Keratinocyte (primary cell): ENCODE measurements at regions not wholly inside any gene's neighbourhood (a gene's known extent, or its start where the extent isn't known, plus 50 kb on each side); places are given as distances from the start of the nearest gene placed in this dataset.
"Not testable (repeated sequence)": the region's sequence is repeated elsewhere in the genome, so short reads cannot be mapped to it uniquely, and the experiment has no call there.

ENCODE experiments used
- DNase-seq: peaks from one replicate; pipeline ENCODE4 v3.0.0-alpha.2; 2011; ENCODE audit warnings: low read depth, missing footprints, low spot score
- FAIRE-seq: peaks from 2 replicates; lab custom pipeline; 2011; peaks lifted over from hg19 to GRCh38; lab: Jason Lieb, UNC
- H2AFZ ChIP-seq: 2 replicates; pipeline ENCODE4 v1.6.0; 2012; ENCODE audit warnings: low read length, control low read depth, inconsistent platforms; ENCODE audit not compliant: control insufficient read depth
- H3K27ac ChIP-seq: 2 replicates; pipeline ENCODE4 v1.5.1; 2011; ENCODE audit warnings: low read length; ENCODE audit not compliant: control insufficient read depth, insufficient read depth
- H3K27me3 ChIP-seq: 3 replicates; pipeline ENCODE4 v1.6.0; 2011; ENCODE audit warnings: low read length; ENCODE audit not compliant: control insufficient read depth, insufficient read depth; ENCODE audit errors: extremely low read depth
- H3K36me3 ChIP-seq, 2 experiments: 2 replicates in 1 of 2; 3 replicates in 1 of 2; pipeline ENCODE4 v1.5.1; 2011; ENCODE audit warnings: low read length in 2 of 2, mild to moderate bottlenecking in 1 of 2; ENCODE audit not compliant: control insufficient read depth in 2 of 2, insufficient read depth in 2 of 2; ENCODE audit errors: extremely low read depth in 1 of 2
- H3K4me1 ChIP-seq: 3 replicates; pipeline ENCODE4 v1.5.1; 2011; ENCODE audit warnings: low read length; ENCODE audit not compliant: control insufficient read depth, insufficient read depth; ENCODE audit errors: extremely low read depth
- H3K4me2 ChIP-seq: 3 replicates; pipeline ENCODE4 v1.6.0; 2011; ENCODE audit warnings: low read depth, low read length; ENCODE audit not compliant: control insufficient read depth, insufficient read depth; ENCODE audit errors: extremely low read depth
- H3K4me3 ChIP-seq, 3 experiments: fragments of 200-600 bp in 1 of 3; sonication (generic) in 1 of 3; 2 replicates in 2 of 3; 3 replicates in 1 of 3; pipeline ENCODE4 v1.5.1; 2011 to 2016; ENCODE audit warnings: low read length in 3 of 3, mild to moderate bottlenecking in 3 of 3, control low read depth in 2 of 3, inconsistent platforms in 1 of 3, low read depth in 1 of 3, mixed read lengths in 1 of 3, mixed run types in 1 of 3, moderate library complexity in 1 of 3; ENCODE audit not compliant: control insufficient read depth in 2 of 3, insufficient read depth in 2 of 3; ENCODE audit errors: extremely low read depth in 1 of 3
- H3K79me2 ChIP-seq: 2 replicates; pipeline ENCODE4 v1.6.0; 2012; ENCODE audit warnings: low read length; ENCODE audit not compliant: control insufficient read depth, insufficient read depth
- H3K9ac ChIP-seq: 3 replicates; pipeline ENCODE4 v1.6.0; 2011; ENCODE audit warnings: low read length; ENCODE audit not compliant: control insufficient read depth, insufficient read depth; ENCODE audit errors: extremely low read depth
- H3K9me1 ChIP-seq: 3 replicates; pipeline ENCODE4 v1.6.0; 2011; ENCODE audit warnings: low read length; ENCODE audit not compliant: control insufficient read depth, insufficient read depth; ENCODE audit errors: extremely low read depth
- H3K9me3 ChIP-seq: 2 replicates; pipeline ENCODE4 v1.5.1; 2012; ENCODE audit warnings: low read depth, low read length; ENCODE audit not compliant: control insufficient read depth
- H4K20me1 ChIP-seq: 3 replicates; pipeline ENCODE4 v1.6.0; 2011; ENCODE audit warnings: low read length; ENCODE audit not compliant: control insufficient read depth, insufficient read depth; ENCODE audit errors: extremely low read depth
- EZH2 ChIP-seq: IDR thresholded peaks from one replicate; pipeline ENCODE4 v1.6.1; 2012; ENCODE audit warnings: inconsistent platforms, mild to moderate bottlenecking, low read length, moderate library complexity
- dilution Hi-C: fragments of 300-500 bp; cut with MboI; formaldehyde crosslinking; loops from one replicate; pipeline ENCODE4 v1.7.0; 2020; ENCODE audit warnings: low sequenced_read_pairs; ENCODE audit not compliant: extremely low pct_ligation_motif_present
- TF ChIP-seq, protein P1 (sequence below), 3 experiments: IDR thresholded peaks in 1 of 3; conservative IDR thresholded peaks in 1 of 3; optimal IDR thresholded peaks in 1 of 3; 2 replicates in 2 of 3; 3 replicates in 1 of 3; pipeline versions ENCODE3 to v1.5.1; 2011; ENCODE audit warnings: low read length in 3 of 3, mild to moderate bottlenecking in 3 of 3, moderate library complexity in 2 of 3, control low read depth in 1 of 3, inconsistent platforms in 1 of 3; ENCODE audit not compliant: insufficient read depth in 2 of 3; ENCODE audit errors: extremely low read depth in 1 of 3

DNA sequence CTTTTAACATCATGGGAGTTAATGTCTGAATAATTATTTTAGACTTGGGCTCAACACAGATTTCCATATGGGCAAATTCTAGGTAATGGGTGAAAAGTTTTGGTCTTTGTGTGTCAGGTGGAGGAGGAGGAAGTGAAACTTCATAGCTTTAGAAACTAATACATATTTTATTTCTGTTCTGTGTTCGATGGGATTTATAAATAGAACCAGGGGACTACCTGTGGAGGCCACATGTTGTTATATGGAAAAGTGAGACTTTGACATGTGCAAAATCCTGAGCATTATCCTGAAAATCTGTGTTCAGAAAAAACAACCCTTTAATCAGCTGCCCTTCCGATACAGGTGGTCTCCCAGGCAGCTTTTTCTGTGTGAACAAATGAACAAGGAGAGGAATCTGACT, 209.5 kb downstream of the SOX2 start:
- DNase-seq (no peak), FAIRE-seq (no peak)
- TF ChIP-seq, protein P1, sequence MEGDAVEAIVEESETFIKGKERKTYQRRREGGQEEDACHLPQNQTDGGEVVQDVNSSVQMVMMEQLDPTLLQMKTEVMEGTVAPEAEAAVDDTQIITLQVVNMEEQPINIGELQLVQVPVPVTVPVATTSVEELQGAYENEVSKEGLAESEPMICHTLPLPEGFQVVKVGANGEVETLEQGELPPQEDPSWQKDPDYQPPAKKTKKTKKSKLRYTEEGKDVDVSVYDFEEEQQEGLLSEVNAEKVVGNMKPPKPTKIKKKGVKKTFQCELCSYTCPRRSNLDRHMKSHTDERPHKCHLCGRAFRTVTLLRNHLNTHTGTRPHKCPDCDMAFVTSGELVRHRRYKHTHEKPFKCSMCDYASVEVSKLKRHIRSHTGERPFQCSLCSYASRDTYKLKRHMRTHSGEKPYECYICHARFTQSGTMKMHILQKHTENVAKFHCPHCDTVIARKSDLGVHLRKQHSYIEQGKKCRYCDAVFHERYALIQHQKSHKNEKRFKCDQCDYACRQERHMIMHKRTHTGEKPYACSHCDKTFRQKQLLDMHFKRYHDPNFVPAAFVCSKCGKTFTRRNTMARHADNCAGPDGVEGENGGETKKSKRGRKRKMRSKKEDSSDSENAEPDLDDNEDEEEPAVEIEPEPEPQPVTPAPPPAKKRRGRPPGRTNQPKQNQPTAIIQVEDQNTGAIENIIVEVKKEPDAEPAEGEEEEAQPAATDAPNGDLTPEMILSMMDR (optimal IDR thresholded peaks at IDR 0.05 in 1 of 3, IDR thresholded peaks at IDR 0.05 in 1 of 3, conservative IDR thresholded peaks at IDR 0.05 in 1 of 3; ENCODE audit: extremely low read depth in 1 of 3, insufficient read depth in 2 of 3, low read length in 3 of 3), result no peak
- TF ChIP-seq EZH2, result no peak
- H3K9me1 ChIP-seq, result no peaks in the 10 kb centered on the region
- no peak overlapping the region for H3K4me2 ChIP-seq
- H3K27ac ChIP-seq, result no peak overlapping the region
- peaks cover 20% of the 10 kb centered on the region for H3K4me1 ChIP-seq
- no peak overlapping the region for H3K9ac ChIP-seq
- no peak overlapping the region for H3K4me3 ChIP-seq
- H3K79me2 ChIP-seq, result no peaks in the 10 kb centered on the region
- H3K9me3 ChIP-seq, result no peaks in the 10 kb centered on the region
- no peaks in the 10 kb centered on the region for H4K20me1 ChIP-seq
- dilution Hi-C loops, result no loop called here
- no peak overlapping the region for H2AFZ ChIP-seq
- no peaks in the 10 kb centered on the region for H3K36me3 ChIP-seq
- H3K27me3 ChIP-seq, result no peaks in the 10 kb centered on the region

DNA sequence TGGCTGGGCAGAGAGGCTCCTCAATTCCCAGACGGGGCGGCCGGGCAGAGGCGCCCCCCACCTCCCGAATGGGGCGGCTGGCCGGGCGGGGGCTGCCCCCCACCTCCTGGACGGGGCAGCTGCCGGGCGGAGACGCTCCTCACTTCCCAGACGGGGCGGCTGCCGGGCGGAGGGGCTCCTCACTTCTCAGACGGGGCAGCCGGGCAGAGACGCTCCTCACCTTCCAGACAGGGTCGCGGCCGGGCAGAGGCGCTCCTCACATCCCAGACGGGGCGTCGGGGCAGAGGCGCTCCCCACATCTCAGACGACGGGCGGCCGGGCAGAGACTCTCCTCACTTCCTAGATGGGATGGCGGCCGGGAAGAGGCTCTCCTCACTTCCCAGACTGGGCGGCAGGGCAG, 214.1 kb downstream of the SOX2 start:
- H3K9me3 ChIP-seq, H3K4me1 ChIP-seq, H4K20me1 ChIP-seq, H3K9ac ChIP-seq, H3K9me1 ChIP-seq, H3K27ac ChIP-seq, H3K4me2 ChIP-seq, H3K79me2 ChIP-seq, H2AFZ ChIP-seq, DNase-seq, dilution Hi-C loops, H3K36me3 ChIP-seq, FAIRE-seq, H3K4me3 ChIP-seq, H3K27me3 ChIP-seq: not testable (repeated sequence)

DNA sequence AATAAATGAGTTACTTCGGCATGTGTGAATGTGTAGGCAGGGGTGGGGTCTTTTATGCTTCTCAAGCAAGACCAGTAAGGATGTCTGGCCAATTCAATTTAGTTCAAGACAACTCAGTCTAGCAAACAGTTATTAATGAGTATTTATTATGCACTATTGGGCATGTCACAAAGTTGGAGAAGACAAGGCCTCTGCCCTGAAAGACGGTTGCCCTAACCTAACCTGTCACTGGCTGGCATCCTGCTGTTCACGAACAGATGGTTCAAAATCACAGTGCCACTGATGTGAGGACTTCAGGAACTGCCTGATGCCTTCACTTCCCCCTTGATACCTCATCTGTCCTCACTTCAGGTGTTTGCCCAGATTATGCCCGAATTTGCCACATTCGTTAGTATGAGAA, 217.8 kb downstream of the SOX2 start:
- H2AFZ ChIP-seq, result no peak overlapping the region
- no peak overlapping the region for H3K27ac ChIP-seq
- FAIRE-seq, result no peak
- dilution Hi-C loops, result no loop called here
- no peaks in the 10 kb centered on the region for H3K79me2 ChIP-seq
- no peaks in the 10 kb centered on the region for H3K36me3 ChIP-seq
- H4K20me1 ChIP-seq, result no peaks in the 10 kb centered on the region
- H3K9me3 ChIP-seq, result no peaks in the 10 kb centered on the region
- DNase-seq, result no peak
- no peaks in the 10 kb centered on the region for H3K27me3 ChIP-seq
- H3K4me3 ChIP-seq, result no peak overlapping the region
- H3K9me1 ChIP-seq, result no peaks in the 10 kb centered on the region
- no peak overlapping the region for H3K9ac ChIP-seq
- TF ChIP-seq, protein P1 (optimal IDR thresholded peaks at IDR 0.05 in 1 of 3, IDR thresholded peaks at IDR 0.05 in 1 of 3, conservative IDR thresholded peaks at IDR 0.05 in 1 of 3; ENCODE audit: extremely low read depth in 1 of 3, insufficient read depth in 2 of 3, low read length in 3 of 3), result no peak
- TF ChIP-seq EZH2, result no peak
- H3K4me1 ChIP-seq, result no peaks in the 10 kb centered on the region
- H3K4me2 ChIP-seq, result no peak overlapping the region
